22Rv1 (cell line): ENCODE measurements at regions not wholly inside any gene's neighbourhood (a gene's known extent, or its start where the extent isn't known, plus 50 kb on each side); places are given as distances from the start of the nearest gene placed in this dataset.
A peak's percentile ranks its signal among the peaks of the same experiment; 100 is the strongest.
"Not testable (repeated sequence)": the region's sequence is repeated elsewhere in the genome, so short reads cannot be mapped to it uniquely, and the experiment has no call there.

Source experiments
- H3K27ac ChIP-seq: fragments of 450-650 bp; 2 replicates; pipeline ENCODE4 v1.5.1; 2017
- ZFX ChIP-seq: fragments of 450-650 bp; IDR thresholded peaks from 2 replicates; pipeline ENCODE4 v1.6.1; 2017; ENCODE audit warnings: antibody characterized with exemption, borderline replicate concordance
- TF ChIP-seq, protein P1 (sequence below): fragments of 450-650 bp; IDR thresholded peaks from 2 replicates; pipeline ENCODE4 v1.5.1; 2017; ENCODE audit warnings: mild to moderate bottlenecking

DNA sequence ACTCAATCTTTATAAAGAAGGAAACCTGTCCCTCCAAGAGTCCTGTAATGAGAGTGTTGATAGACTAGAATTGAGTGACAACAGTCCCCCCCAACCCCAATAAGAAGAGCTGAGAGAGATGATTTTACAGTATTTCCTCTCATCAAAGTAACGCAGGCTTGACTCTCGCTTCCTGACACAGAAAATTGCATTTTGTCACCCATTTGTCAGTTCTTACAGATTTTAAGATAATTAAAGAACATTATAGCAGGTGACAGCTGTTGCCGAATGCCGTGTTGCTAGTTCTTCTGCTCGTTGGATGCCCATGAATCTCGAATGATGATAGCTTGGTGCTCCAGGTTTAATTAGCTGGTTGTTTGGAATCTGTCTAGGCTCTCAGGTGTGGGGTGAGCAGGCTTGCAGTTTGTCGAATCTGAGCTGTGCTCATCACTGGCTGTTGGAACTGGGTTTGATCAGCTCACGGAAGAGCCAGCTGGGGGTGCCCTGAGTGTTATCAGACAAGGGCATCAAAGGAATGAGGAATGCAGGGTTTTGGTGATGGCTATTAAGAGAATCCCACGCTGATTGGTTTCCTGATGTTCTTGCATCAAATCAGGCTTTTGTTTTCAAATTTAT is 84.8 kb upstream of the CPHXL start:
- no peak overlapping the region for H3K27ac ChIP-seq
- TF ChIP-seq, protein P1, sequence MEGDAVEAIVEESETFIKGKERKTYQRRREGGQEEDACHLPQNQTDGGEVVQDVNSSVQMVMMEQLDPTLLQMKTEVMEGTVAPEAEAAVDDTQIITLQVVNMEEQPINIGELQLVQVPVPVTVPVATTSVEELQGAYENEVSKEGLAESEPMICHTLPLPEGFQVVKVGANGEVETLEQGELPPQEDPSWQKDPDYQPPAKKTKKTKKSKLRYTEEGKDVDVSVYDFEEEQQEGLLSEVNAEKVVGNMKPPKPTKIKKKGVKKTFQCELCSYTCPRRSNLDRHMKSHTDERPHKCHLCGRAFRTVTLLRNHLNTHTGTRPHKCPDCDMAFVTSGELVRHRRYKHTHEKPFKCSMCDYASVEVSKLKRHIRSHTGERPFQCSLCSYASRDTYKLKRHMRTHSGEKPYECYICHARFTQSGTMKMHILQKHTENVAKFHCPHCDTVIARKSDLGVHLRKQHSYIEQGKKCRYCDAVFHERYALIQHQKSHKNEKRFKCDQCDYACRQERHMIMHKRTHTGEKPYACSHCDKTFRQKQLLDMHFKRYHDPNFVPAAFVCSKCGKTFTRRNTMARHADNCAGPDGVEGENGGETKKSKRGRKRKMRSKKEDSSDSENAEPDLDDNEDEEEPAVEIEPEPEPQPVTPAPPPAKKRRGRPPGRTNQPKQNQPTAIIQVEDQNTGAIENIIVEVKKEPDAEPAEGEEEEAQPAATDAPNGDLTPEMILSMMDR, result no peak
- no peak for TF ChIP-seq ZFX

DNA sequence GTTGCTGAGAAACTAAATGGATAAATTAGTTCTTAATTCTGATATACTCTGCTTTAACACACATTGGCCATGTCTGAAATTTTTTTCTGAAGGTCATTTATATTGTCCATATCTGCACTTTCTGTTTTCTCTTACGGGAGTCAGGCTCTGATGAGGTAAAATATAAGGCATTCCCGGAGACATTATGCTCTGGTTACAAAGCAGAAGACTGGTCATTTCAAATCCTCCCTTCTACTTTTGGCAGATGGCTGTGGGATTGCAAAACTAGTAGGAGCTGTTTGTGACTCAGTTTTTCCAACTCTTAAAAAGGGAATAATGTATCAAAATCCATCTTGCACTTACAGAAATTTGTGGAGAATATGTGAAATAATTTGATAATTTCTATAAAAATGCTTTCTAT is 92.2 kb upstream of the CPHXL start:
- no peak overlapping the region for H3K27ac ChIP-seq
- TF ChIP-seq, protein P1, result no peak
- TF ChIP-seq ZFX, result no peak

DNA sequence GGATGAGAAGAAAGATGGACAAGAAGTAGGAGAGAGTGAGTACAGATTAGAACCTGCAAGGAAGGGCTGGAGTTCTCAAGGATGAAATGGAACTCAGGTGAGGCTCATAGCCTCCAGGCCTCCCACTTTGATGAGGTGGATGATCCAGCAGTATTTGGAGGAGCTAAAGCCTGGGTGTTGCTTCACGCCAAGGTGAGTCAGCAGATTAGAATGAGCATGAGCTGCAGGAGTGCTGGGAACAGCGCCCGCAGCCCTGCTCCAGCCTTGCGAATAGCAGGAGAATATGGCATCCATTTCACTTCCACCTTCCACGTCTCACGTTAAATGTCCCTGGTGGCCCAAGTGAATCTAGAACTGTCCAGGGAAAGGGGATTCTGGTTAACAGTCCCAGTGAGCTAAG is 94.4 kb upstream of the CPHXL start:
- no peak overlapping the region for H3K27ac ChIP-seq
- TF ChIP-seq, protein P1, result no peak
- TF ChIP-seq ZFX, result no peak

DNA sequence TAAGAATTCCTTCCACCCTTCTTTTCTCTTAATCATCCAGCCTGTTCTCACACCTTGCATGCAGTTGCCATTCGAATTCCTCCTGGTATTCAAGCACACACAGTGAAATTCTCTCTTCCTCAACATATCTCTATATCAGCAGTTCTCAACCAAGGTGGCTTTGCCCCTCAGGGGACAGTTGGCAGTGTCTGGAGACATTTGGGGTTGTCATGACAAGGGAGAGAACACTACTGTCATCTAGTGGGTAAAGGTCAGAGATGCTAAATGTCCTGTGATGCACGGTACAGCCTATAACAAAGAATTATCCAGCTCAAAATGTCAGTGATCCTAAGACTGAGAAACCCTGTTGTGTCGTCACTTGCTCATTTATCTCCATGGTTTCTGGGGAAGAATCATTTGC is 94.8 kb upstream of the CPHXL start:
- TF ChIP-seq, protein P1, result no peak
- no peak for TF ChIP-seq ZFX
- H3K27ac ChIP-seq, result no peak overlapping the region

DNA sequence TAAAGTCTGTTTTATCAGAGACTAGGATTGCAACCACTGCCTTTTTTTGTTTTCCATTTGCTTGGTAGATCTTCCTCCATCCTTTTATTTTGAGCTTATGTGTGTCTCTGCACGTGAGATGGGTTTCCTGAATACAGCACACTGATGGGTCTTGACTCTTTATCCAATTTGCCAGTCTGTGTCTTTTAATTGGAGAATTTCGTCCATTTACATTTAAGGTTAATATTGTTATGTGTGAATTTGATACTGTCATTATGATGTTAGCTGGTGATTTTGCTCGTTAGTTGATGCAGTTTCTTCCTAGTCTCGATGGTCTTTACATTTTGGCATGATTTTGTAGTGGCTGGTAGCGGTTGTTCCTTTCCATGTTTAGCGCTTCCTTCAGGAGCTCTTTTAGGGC is 99.5 kb upstream of the CPHXL start:
- H3K27ac ChIP-seq, result not testable (repeated sequence)

GRCh38 chr16:75827372-75828038 is 101.2 kb upstream of the CPHXL start:
- peak overlapping the region; percentile 58 for H3K27ac ChIP-seq

DNA sequence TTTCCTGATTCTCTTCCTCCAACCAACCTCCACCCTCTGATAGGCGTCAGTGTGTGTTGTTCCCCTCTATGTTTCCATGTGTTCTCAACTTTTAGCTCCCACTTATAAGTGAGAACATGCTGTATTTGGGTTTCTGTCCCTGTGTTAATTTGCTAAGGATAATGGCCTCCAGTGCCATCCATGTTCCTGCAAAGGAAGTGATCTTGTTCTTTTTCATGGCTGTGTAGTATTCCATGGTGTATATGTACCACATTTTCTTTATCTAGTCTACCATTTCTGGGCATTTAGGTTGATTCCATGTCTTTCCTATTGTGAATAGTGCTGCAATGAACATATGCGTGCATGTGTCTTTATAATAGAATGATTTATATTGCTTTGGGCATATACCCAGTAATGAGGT is 107.1 kb upstream of the CPHXL start:
- not testable (repeated sequence) for H3K27ac ChIP-seq

- H3K27ac ChIP-seq, result no peak overlapping the region
- TF ChIP-seq ZFX, result no peak
- TF ChIP-seq, protein P1, result no peak
Measured at GRCh38 chr16:75836347-75837010, 110.2 kb upstream of the CPHXL start.

DNA sequence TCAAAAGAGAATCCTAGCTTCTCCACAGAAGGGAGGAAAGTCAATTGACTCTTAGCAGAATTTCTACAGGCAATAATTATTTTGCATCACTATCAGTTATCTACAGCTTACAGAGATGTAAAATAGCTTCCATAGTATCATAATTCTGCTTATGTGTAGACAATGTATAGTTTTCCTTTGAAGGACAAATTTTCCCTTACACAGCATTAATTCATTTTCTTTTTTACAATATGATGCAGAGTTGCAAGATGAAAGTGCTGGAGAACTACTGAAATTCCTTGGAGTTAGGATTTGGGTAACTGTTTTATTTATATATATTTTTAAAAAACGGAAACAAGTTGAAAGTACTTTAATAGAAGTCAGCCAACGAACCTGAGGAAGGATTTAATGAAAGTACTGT is 111.0 kb upstream of the CPHXL start:
- H3K27ac ChIP-seq, result no peak overlapping the region
- TF ChIP-seq, protein P1, result no peak
- TF ChIP-seq ZFX, result no peak
